Peyer's patch (tissue), 4 donors: ENCODE measurements at regions not wholly inside any gene's neighbourhood (a gene's known extent, or its start where the extent isn't known, plus 50 kb on each side); places are given as distances from the start of the nearest gene placed in this dataset.

Experiments used
- DNase-seq, 3 donors: peaks; one replicate each; pipeline ENCODE4 v3.0.0-alpha.2; 2017 to 2019
- H3K27ac ChIP-seq, 4 donors: fragments of 200-600 bp; sonication (generic); one replicate each; pipeline ENCODE4 v1.5.1; 2016 to 2019
- H3K27me3 ChIP-seq, 2 donors: fragments of 200-600 bp; sonication (generic); one replicate each; pipeline ENCODE4 v1.5.1; 2019
- H3K36me3 ChIP-seq, 3 donors: fragments of 200-600 bp; sonication (generic); one replicate each; pipeline ENCODE4 v1.5.1; 2016 to 2019
- H3K4me1 ChIP-seq, 4 donors: fragments of 200-600 bp; sonication (generic); one replicate each; pipeline ENCODE4 v1.5.1; 2016 to 2019
- H3K4me3 ChIP-seq, 4 donors: fragments of 200-600 bp; sonication (generic); 1 replicate in 3 of 4; 2 replicates in 1 of 4; pipeline ENCODE4 v1.5.1; 2016 to 2019; ENCODE audit warnings: mild to moderate bottlenecking in 1 of 4
- H3K9me3 ChIP-seq, 4 donors: fragments of 200-600 bp; sonication (generic); one replicate each; pipeline ENCODE4 v1.5.1; 2016 to 2019; ENCODE audit warnings: mild to moderate bottlenecking in 1 of 4
- POLR2A ChIP-seq, 2 donors: fragments of 450-650 bp; IDR thresholded peaks; one replicate each; pipeline ENCODE4 v1.5.1; 2017; ENCODE audit warnings: antibody characterized with exemption in 2 of 2, mild to moderate bottlenecking in 2 of 2, moderate library complexity in 2 of 2
- TF ChIP-seq, protein P1 (sequence below), 6 experiments: fragments of 450-650 bp in 4 of 6; fragments of 200-600 bp in 2 of 6; sonication (generic) in 1 of 6; IDR thresholded peaks; one replicate each; pipeline ENCODE4 v1.5.1; 2017 to 2019; ENCODE audit warnings: antibody characterized with exemption in 6 of 6, mild to moderate bottlenecking in 3 of 6, moderate library complexity in 1 of 6

DNA sequence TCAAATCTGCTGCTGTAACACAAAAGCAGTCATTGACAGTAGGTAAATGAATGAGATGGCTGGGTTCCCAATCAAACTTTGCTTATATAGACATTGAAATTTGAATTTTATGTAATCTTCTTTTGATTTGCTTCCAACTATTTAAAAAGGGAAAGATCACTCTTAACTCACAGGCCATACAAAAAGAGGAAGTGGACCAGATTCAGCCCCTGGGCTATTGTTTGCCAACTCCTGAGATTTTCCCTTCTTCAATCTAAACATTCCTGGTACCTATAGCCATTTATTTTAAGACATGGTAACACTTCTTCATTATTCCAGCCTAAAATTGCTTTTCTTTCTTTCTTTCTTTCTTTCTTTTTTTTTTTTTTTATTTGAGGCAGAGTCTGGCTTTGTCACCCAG lies 260.6 kb downstream of the TFAP2A start:
- no peaks in the 10 kb centered on the region for H3K4me1 ChIP-seq
- DNase-seq: no peak
- H3K27ac ChIP-seq: no peak overlapping the region
- no peaks in the 10 kb centered on the region for H3K27me3 ChIP-seq
- TF ChIP-seq, protein P1, sequence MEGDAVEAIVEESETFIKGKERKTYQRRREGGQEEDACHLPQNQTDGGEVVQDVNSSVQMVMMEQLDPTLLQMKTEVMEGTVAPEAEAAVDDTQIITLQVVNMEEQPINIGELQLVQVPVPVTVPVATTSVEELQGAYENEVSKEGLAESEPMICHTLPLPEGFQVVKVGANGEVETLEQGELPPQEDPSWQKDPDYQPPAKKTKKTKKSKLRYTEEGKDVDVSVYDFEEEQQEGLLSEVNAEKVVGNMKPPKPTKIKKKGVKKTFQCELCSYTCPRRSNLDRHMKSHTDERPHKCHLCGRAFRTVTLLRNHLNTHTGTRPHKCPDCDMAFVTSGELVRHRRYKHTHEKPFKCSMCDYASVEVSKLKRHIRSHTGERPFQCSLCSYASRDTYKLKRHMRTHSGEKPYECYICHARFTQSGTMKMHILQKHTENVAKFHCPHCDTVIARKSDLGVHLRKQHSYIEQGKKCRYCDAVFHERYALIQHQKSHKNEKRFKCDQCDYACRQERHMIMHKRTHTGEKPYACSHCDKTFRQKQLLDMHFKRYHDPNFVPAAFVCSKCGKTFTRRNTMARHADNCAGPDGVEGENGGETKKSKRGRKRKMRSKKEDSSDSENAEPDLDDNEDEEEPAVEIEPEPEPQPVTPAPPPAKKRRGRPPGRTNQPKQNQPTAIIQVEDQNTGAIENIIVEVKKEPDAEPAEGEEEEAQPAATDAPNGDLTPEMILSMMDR (IDR thresholded peaks at IDR 0.05): no peak
- no peak for TF ChIP-seq POLR2A (IDR thresholded peaks at IDR 0.05)
- no peak overlapping the region for H3K4me3 ChIP-seq
- no peaks in the 10 kb centered on the region for H3K36me3 ChIP-seq
- no peaks in the 10 kb centered on the region for H3K9me3 ChIP-seq

DNA sequence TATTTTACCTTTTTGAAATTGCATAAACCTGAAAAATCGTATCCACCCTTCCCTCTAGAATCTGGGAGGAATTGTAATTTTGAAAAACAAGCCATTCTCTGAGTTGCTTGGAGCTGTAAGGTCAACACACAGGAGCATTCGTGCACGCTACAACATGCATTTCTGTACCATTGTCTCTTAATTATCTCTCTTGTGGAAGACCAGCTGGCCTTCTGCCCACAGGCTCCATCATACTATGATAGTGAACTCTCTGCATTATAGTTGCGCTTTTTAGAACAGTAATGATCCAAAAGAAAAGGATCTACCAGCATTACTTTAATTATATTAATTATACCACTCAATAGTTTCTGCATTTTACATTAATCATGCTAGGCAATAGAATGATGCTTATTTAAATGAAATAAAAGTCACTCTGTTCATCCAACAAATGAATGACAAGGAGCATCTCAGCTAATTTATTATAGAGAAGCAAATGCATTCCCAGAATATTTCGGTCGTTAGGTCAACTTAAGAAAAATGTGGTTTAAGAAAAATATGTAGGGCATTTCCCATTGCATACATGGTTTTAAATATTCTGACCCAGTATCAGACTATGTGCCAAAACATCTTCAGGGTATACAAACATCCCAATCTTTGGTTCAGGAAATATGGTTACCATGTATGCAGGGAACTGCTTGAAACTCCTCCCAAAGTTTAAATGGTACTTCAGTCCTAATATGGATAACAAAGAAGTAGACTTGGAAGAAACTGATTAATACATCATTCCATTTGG lies 263.5 kb downstream of the TFAP2A start:
- TF ChIP-seq, protein P1 (IDR thresholded peaks at IDR 0.05): no peak
- no peak for TF ChIP-seq POLR2A (IDR thresholded peaks at IDR 0.05)

DNA sequence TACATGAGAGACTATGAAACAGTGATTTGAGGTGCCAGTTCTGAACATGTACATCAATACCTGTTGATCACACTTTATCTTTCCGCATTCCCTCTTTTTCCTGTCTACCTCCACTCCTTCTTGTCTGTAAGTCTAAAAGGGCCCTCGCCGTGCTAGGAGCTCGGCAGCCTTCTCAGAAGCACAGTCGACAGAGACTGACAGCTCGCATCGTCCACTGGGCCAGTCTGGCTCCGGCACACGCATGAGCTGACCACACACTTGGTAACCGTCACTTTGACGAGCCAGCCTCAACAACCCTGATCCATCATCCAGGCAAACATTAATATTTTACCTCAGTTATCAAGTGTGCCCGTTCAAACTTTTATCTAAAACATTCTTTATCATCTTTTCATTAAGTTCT lies 265.3 kb downstream of the TFAP2A start:
- no peak for DNase-seq
- TF ChIP-seq, protein P1 (IDR thresholded peaks at IDR 0.05): no peak
- no peak for TF ChIP-seq POLR2A (IDR thresholded peaks at IDR 0.05)
- H3K27me3 ChIP-seq: no peaks in the 10 kb centered on the region
- H3K4me1 ChIP-seq: no peaks in the 10 kb centered on the region
- no peaks in the 10 kb centered on the region for H3K36me3 ChIP-seq
- H3K9me3 ChIP-seq: no peaks in the 10 kb centered on the region
- no peak overlapping the region for H3K4me3 ChIP-seq
- no peak overlapping the region for H3K27ac ChIP-seq

More for the DNA sequence above, 263.5 kb downstream of the TFAP2A start:
- Histone ChIP-seq H3K4me1 (no peaks in the 10 kb centered on the region), H3K27me3 (no peaks in the 10 kb centered on the region), H3K9me3 (no peaks in the 10 kb centered on the region), H3K27ac (no peak overlapping the region), H3K4me3 (no peak overlapping the region), H3K36me3 (no peaks in the 10 kb centered on the region)
- no peak for DNase-seq

DNA sequence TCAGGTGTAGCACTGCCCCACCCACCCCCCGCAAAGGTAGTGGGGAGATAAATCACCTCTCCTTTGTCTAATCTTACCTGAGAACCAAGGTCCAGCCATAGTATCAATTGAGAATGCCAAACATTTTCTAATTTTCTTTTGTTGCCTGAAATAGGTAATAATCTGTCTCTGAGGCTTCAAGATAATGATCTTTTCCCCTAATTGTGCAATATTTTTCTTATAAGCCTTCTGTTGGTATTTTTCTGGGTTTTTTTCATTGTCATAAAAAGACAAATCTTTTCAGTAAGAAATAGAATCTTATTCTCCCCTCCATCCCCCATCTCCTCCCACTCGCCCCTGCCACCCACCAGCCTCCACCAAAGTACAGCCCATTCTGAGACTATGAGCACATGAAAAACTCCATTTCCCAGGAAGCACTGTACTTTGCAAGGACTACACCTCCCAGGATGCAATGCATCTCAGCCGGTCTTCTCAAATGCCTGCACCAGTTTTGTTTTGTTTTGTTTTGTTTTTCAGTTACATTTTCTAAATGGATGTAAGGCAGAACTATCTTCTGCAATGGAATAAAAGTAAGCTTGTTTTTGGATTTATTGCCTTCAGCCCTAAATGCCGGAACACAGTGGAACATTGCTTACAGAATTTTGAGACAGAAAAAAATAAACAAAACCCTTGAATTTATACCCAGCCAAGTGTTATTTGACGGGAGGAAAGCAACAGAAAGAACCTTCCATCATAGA lies 268.0 kb downstream of the TFAP2A start:
- Histone ChIP-seq H3K36me3 (no peaks in the 10 kb centered on the region), H3K27me3 (no peaks in the 10 kb centered on the region), H3K9me3 (no peaks in the 10 kb centered on the region), H3K27ac (no peak overlapping the region), H3K4me3 (peak overlapping the region in 2 of 4 donors; percentile 28 to 34), H3K4me1 (no peaks in the 10 kb centered on the region)
- DNase-seq: no peak
- TF ChIP-seq, protein P1 (IDR thresholded peaks at IDR 0.05): no peak
- TF ChIP-seq POLR2A (IDR thresholded peaks at IDR 0.05): no peak

DNA sequence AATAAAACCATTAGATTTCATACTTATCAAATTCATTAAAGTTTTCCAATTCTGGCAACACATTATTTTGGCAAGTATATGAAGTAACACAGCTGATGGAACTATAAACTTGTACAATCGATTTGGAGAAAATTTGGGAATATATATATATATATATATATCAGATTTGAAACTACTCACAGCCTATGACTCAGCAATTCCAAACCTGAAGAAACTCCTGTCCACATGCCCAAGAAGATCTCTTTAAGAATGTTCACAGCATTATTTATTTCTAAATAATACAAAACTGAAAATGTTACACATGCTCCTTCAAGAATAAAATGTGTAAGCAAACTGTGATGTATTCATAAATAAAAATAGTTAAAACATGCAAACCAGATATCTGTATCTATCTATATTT lies 270.1 kb downstream of the TFAP2A start:
- no peak for DNase-seq
- no peaks in the 10 kb centered on the region for H3K4me1 ChIP-seq
- H3K27ac ChIP-seq: no peak overlapping the region
- no peak overlapping the region for H3K4me3 ChIP-seq
- TF ChIP-seq POLR2A (IDR thresholded peaks at IDR 0.05): no peak
- TF ChIP-seq, protein P1 (IDR thresholded peaks at IDR 0.05): no peak
- no peaks in the 10 kb centered on the region for H3K9me3 ChIP-seq
- H3K36me3 ChIP-seq: no peaks in the 10 kb centered on the region
- H3K27me3 ChIP-seq: no peaks in the 10 kb centered on the region
